GM18505 (cell line): ENCODE measurements at regions not wholly inside any gene's neighbourhood (a gene's known extent, or its start where the extent isn't known, plus 50 kb on each side); places are given as distances from the start of the nearest gene placed in this dataset.
"Not testable (repeated sequence)": the region's sequence is repeated elsewhere in the genome, so short reads cannot be mapped to it uniquely, and the experiment has no call there.

Experiments used
- ATAC-seq: cut with Tn5 transposase; IDR thresholded peaks from one replicate; pipeline ENCODE4 v1.9.1; 2021; ENCODE audit not compliant: unreplicated experiment
- POLR2A ChIP-seq: IDR thresholded peaks from 4 replicates; pipeline ENCODE4 v1.6.1; 2011; ENCODE audit warnings: borderline replicate concordance; ENCODE audit not compliant: insufficient read depth, insufficient read length; ENCODE audit errors: extremely low read depth

DNA sequence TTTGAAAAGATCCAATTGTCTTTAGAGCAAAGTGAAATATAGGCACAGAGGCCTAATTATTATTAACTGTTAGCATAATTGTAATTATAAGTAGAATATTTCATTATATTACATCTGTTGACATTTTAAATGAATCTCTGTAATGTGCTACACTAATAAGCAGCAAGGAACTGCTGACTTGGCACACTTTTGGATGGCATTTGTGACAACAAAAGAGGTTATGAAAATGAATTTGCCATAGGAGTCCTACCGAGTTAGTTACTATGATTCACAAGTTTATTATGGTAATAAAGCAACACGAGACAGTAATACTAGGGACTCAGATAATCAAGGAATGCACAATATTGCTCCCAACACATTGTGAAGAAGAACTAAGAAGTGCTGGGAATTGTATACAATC, 213.8 kb upstream of the PCDH9 start:
- ATAC-seq: no peak
- no peak for TF ChIP-seq POLR2A

DNA sequence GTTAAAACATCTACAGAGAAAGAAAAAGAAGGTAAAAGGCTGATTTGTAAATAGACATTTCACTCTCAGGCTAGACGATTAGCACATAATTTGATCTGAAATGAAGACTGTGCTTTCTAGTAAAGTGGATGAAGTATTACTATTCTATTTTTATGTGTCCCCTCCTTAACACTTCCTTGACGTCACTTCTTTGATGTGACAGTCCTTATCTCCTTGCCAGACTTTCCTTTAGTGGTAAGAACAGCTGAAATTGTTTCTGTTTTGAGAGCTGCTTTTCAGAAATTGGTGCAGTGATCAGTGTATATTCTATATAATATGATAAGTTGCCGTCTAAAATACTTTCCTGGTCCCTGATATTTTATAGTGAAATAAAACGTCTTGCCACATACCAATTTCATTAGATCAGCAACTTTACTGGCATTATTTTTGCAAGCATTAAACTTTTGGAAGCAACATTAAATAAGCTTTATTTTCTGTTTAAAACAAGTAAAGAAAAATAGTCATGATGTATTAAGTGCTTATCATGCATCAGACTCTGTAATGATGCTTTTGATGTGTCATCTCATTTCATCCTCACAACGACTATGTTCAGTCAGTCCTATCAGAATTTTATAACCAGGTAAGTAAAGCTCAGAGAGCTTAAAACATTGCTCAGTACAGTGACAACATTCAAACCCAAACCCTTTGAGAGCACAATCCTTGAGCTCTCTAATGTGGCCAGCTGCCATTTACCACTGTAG, 210.3 kb upstream of the PCDH9 start:
- TF ChIP-seq POLR2A: no peak
- no peak for ATAC-seq

DNA sequence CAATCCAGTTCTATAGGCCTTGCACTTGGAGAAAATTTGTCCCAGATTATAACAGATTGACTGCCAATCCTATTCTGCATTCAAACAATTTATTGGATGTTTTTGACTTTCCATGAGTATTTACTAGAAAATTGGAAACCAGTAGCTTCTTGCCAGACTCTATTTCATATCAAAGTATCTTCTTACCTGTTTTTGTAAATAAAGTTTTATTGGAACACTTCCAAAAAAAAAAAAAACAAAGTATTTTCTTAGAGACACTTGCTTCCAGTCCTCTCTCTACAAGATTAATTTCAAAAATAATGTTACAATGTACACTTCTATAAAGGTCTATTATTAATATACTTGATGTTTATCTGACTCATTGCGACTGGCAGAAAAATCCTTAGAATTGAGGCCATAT, 209.2 kb upstream of the PCDH9 start:
- ATAC-seq: no peak
- no peak for TF ChIP-seq POLR2A

DNA sequence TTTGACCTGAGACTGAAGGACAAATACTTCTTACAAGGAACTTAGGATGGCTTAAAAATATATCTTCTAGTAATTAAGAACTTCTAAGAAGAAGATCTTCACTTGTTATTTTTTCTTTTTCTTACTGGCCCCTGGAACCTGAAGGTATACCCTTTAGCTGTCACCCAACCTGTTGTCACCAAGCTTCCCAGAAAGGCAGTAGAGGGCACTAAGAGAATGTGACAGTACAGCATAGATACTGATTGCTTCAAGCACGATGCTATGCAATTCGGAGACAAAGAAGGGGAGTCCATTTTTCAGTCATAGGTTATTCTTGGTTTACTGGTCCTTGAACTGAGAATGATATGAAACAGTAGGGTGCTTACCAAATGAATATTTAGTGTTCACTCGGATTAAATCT, 208.3 kb upstream of the PCDH9 start:
- ATAC-seq: no peak
- TF ChIP-seq POLR2A: no peak

DNA sequence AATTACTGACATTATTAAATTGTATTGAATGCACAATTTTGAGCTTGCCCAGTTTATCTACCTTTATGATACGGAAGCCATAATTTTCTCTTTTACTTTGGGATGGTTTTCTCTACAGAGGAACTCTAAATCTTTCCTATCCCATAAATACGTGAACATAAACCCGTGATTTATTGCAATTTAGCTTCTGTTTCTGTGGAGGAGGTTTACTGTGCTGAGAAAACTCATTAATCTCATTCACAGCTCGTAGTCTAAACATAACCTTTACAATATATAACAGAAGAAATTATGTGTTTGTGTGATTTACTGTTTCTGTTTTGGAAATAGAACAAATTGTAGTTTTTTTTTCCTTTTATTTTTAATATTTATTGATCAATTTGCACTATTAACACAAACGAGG, 207.1 kb upstream of the PCDH9 start:
- no peak for ATAC-seq
- TF ChIP-seq POLR2A: no peak

DNA sequence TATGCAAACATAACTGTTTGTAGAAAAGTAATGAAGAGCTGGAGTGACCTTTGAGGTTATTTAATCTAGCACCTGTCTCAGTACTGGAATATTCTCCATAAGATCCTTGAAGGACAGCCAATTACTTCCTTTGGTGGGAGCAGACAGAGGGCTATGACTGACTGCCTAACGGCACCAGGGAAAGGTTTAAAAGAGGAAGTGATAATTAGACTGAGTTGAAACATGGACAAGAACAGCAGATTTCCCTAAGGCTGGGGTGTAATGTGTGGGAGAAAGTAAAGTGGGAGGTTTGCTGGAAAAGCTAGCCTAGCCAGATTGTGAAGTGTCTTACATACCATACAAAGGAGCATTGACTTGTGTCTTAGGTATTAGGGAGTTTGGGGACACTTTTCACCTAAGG, 191.3 kb upstream of the PCDH9 start:
- no peak for TF ChIP-seq POLR2A
- no peak for ATAC-seq

DNA sequence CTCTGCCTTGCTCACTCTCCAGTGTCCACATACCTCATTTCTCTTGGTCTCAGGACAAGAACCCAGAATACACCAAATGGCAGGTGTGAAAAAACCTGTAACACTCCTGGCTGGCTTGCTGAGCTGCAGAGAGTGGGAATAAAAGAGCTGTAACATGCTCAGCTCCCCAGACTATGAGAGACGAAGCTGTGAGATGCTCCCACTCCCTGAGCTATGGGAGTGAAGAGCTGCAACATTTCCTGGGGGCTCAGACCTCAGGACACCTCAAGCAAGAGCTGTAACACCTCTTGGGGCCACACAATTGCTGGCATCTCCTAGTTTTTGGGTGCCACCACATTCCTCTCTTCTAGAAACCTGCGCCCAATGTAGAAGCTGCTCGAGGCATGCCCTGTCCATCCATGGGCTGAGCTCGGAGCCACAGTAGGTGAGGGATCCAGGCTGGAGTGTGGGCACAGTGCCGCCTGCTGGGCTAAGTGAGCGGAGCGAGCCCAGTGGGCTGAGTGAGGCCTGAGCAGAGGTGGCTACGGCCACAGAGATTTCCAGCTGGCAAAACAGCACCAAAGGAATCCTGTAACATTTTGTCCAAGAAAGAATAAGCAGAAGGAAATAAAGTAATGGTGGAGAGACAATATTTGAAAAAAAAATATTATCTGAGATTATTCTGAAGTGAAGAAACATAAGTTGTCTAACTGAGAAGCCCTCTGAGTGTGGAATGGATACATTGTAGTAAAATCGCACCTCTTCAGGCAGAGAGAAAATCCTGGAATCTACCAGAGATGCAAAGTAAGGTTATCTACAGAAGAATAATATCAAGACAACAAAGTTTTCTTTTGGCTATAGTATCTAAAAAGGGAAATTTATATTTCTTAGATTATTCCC, 186.2 kb upstream of the PCDH9 start:
- ATAC-seq: no peak
- no peak for TF ChIP-seq POLR2A

DNA sequence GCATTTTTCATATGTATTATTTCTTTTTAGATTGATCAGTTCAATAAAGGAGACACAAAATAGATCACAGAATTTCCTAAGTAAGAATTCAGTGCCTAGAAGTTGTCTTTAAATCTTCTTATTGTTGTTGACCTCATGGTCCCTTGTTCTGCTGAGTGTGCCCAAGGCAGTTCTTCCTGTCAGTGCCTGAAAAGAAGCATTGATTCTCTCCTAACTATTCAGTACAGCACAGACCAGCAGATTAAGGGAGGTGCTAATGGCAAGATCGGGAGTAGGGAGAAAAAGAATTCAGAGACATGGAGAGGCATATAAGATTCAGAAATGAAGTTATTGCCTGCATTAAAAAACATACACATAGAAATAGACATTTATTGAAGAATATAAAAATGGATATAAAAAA, 180.5 kb upstream of the PCDH9 start:
- ATAC-seq: no peak
- TF ChIP-seq POLR2A: no peak

DNA sequence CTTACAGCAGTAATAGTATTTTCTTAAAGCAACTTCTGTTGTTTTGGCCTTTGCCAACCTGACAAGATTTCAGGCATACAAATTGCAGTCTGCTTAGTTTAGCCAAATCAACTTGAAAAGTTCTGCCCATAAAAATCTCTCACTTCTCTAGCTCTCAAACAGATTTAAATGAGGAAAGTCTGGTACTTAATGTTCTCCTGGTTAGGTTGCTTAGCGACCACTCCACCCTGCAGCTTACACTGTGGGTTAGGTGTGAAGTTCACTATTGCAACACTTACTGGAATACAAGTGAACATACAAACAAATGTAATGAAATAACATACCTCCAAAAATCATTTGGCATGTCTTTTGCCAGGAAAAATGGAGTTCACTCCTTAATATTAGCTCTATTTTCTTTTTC, 178.7 kb upstream of the PCDH9 start:
- TF ChIP-seq POLR2A: no peak
- ATAC-seq: no peak

DNA sequence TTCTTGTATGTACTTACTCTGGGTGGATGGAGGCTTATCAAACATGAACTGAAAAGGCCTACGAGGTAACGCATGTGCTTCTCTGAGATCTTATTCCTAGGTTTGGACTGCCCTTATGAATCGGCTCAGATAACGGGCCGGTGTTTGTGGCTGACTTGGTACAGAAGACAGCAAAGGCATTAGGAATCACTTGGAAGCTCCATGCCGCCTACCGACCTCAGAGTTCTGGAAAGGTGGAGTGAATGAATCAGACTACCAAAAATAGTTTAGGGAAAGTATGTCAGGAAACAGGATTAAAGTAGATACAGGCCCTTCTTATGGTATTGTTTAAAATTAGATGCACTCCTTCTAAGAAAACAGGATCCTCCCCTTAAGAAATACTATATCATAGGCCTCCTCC, 172.4 kb upstream of the PCDH9 start:
- no peak for ATAC-seq
- TF ChIP-seq POLR2A: no peak

DNA sequence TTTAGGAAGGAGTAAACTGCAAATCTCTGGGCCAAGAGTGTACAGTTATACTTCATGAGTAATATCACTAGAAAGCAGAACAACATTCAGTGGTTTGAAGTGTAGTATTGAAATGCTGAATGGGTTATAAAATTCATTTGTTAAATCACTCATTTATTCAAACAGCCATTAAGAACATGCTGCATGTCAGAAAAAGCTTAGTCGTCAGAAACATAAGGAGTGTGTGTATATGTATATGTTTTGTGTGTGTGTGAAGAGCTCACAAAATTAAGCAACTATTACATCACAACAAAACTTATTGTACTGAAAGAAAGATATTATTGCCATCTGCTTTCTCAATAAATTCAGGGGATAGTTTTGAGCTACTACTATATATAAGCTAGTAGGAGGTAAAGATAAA, 165.4 kb upstream of the PCDH9 start:
- TF ChIP-seq POLR2A: no peak
- ATAC-seq: no peak

DNA sequence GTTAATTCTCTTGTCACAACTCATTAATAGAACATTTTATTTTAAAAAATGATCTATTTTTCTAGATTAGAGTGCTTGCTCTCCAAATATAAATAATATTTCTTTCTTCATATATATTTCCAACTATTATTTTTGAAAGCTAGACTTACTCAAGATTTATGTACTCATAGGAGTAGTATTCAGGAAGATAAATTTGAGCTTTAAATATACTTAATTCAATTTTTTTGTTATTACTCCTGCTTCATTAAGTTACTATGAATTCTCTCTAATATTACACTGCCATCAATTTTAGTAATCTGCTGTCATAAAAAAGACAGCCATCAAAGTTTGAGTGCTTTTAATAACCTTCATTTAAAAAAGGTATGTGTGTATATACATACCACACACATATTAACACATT, 161.9 kb upstream of the PCDH9 start:
- ATAC-seq: no peak

DNA sequence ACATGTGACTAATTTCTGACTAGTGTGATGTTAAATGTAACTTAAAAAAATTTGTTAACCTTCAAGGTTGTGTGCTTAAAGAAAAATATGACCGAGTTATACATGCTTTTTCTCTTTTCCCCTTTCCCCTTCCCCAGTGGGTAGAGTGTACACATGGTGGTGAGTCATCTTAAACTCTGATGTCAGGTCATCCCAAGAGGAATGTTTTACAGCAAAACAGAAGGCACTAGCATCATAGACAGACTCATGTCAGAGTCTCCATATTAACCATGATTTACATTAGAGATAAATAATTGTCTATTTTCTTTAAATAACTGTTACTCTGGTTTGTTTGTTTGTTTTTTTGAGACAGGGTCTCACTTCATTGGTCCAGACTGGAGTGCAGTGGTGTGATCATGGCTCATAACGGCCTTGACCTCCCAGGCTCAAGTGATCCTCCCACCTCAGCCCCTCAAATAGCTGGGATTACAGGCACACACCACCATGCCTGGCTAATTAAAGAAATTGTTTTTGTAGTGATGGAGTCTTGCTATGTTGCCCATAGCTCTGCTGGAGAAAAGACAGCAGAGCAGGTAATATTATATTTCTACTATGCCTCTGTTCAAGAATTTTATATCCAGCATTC, 160.4 kb upstream of the PCDH9 start:
- no peak for ATAC-seq
- no peak for TF ChIP-seq POLR2A

More for the DNA sequence above, 161.9 kb upstream of the PCDH9 start:
- no peak for TF ChIP-seq POLR2A

DNA sequence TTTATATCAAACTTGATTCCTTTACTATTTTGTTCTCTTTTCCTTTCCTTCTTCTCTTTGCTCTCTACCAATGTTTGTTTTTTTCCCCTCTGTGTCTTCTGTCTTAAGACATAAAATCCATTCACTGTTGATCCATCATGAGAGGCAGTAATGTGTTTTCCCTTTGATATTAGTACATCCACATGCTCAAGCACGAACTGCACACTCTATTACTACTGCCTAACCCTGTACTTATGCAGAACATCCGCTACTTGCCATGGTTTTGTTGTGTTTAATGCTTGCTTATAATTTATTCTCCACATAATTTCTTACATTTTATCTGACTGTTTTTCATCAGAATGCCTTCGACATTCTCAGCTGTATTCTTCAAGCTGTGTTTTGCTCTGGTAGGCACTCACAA, 159.0 kb upstream of the PCDH9 start:
- TF ChIP-seq POLR2A: no peak
- ATAC-seq: no peak

DNA sequence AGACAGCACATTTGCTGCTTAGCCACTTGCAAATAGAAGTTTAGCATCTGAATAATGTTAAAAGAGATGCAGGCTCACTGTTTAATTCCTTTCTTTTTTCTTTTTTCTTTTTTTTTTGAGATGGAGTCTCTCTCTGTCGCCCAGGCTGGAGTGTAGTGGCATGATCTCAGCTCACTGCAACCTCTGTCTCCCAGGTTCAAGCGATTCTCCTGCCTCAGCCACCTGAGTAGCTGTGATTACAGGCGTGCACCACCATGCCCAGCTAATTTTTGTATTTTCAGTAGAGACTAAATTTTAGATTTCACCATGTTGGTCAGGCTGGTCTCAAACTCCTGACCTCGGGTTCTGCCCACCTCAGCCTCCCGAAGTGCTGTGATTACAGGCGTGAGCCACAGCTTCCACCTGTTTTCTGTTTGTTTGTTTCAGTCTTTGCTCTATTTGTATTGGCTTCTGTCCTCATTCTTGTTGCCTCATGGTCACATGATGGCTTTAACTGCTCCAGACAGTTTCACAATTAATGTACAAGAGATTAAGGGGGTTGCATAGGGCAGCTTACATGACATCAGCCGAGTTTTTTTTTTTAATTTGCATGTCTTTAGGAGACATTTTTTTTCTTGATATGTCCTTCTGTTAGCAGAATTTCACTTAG, 153.1 kb upstream of the PCDH9 start:
- not testable (repeated sequence) for ATAC-seq
